ENCODE measurements at regions not wholly inside any gene's neighbourhood (a gene's known extent, or its start where the extent isn't known, plus 50 kb on each side); places are given as distances from the start of the nearest gene placed in this dataset.

DNA sequence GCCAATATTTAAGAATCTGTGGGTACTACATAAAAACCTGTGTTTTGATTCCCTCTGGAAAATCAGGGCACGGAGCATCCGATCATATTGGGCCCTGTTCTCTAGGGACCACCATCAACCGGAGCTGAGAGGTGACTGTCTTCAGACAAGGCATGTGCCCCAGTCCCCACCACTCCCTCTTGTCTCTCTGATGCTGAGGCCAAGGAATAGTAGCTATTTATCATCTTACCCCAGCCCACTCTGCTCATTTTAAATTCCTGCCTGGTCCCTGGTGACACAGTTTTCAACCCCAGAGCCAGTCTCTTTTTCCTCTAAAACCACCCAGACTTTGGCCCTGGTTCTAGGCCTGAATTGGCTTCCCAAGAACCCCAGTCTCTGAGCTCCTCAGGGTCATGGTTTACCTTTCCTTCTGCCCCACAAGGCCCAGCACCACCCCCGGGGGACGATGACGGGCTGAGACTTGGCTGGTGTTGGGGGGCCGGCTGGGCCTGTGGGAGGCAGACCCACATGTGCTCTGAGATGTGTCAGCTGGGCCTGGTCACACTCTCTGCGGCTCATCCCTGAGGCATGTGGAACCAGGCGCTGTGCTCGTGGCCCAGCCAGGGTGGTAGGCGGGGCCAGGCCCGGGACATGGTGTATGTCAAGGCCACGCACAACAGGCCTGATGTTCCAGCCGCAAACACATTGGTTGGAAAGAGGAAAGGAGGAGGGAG lies 114.4 kb downstream of the CEBPB start:
- TF ChIP-seq YY1 (IDR thresholded peaks at IDR 0.05; ENCODE audit: insufficient read depth, insufficient read length) (no peak), SUZ12 (IDR thresholded peaks at IDR 0.05; ENCODE audit: extremely low read depth, insufficient read depth, insufficient read length) (no peak), ZNF274 (IDR thresholded peaks at IDR 0.05; ENCODE audit: low read depth, low read length) (no peak)

All from NT2/D1 (cell line).